ENCODE measurements at regions not wholly inside any gene's neighbourhood (a gene's known extent, or its start where the extent isn't known, plus 50 kb on each side); places are given as distances from the start of the nearest gene placed in this dataset.
A peak's percentile ranks its signal among the peaks of the same experiment; 100 is the strongest.

- DNase-seq: no peak
Measured at GRCh38 chr13:89673789-89674311, 1673.6 kb upstream of the MIR17HG start.

- DNase-seq: no peak
Measured at GRCh38 chr13:89678466-89679121, 1668.9 kb upstream of the MIR17HG start.

- no peak for DNase-seq
Measured at GRCh38 chr13:89684896-89685295, 1662.6 kb upstream of the MIR17HG start.

GRCh38 chr13:89686171-89686570, 1661.3 kb upstream of the MIR17HG start:
- no peak for DNase-seq

GRCh38 chr13:89687066-89687465, 1660.4 kb upstream of the MIR17HG start:
- DNase-seq: no peak

- DNase-seq: no peak
Measured at GRCh38 chr13:89688918-89689317, 1658.6 kb upstream of the MIR17HG start.

GRCh38 chr13:89694451-89694850, 1653.0 kb upstream of the MIR17HG start:
- no peak for DNase-seq

GRCh38 chr13:89695343-89696257, 1651.9 kb upstream of the MIR17HG start:
- peak; percentile 28 to 29 for DNase-seq

GRCh38 chr13:89701913-89702312, 1645.6 kb upstream of the MIR17HG start:
- no peak for DNase-seq

- no peak for DNase-seq
Measured at GRCh38 chr13:89704040-89704439, 1643.4 kb upstream of the MIR17HG start.

GRCh38 chr13:89708013-89708412, 1639.5 kb upstream of the MIR17HG start:
- no peak for DNase-seq

GRCh38 chr13:89721216-89721615, 1626.3 kb upstream of the MIR17HG start:
- DNase-seq: no peak

- DNase-seq: no peak
Measured at GRCh38 chr13:89726690-89727435, 1620.6 kb upstream of the MIR17HG start.

GRCh38 chr13:89733829-89734228, 1613.7 kb upstream of the MIR17HG start:
- DNase-seq: no peak

GRCh38 chr13:89737051-89737450, 1610.4 kb upstream of the MIR17HG start:
- DNase-seq: no peak

GRCh38 chr13:89738072-89738471, 1609.4 kb upstream of the MIR17HG start:
- DNase-seq: no peak

- no peak for DNase-seq
Measured at GRCh38 chr13:89740994-89741685, 1606.3 kb upstream of the MIR17HG start.

GRCh38 chr13:89746554-89746953, 1600.9 kb upstream of the MIR17HG start:
- DNase-seq: no peak

GRCh38 chr13:89748716-89749115, 1598.8 kb upstream of the MIR17HG start:
- no peak for DNase-seq

GRCh38 chr13:89749888-89750287, 1597.6 kb upstream of the MIR17HG start:
- no peak for DNase-seq

- no peak for DNase-seq
Measured at GRCh38 chr13:89750371-89750770, 1597.1 kb upstream of the MIR17HG start.

GRCh38 chr13:89751432-89751930, 1596.0 kb upstream of the MIR17HG start:
- no peak for DNase-seq

Data from AML-193 (cell line).